ENCODE measurements at regions not wholly inside any gene's neighbourhood (a gene's known extent, or its start where the extent isn't known, plus 50 kb on each side); places are given as distances from the start of the nearest gene placed in this dataset.

DNA sequence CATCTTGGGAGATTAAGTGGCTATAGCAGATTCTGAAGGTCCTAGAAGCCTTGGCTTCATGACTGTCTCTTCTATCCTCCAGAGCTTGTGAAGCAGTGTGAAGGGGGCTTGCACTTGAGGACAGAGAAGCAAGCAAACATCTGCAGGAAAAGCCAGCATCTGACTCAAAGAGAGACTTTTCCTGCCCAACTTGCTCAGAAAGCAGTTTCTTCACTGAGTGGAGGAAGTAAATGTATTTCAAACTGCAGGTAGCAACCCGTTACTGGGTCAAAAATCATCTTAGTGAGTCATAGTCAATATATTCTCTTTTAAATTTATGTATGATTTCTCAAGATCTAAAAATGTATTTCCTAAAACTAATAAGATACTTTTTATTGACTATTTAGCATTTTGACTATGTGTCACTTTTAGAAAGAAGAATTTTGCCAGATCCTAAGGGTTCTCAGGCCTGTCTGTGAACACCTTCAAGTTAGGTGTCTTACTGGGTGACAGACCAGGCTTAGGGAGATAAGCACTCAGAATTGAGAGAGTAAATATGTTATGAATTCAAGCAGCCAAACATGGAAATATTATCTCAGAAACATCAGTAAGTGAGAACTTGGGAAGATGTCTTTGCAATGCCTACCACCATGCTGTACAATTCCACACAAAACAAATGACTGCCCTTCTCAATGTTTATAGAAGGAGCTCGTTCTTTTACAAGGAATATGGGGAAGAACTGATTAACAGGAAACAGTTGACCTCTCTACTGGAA lies 72.6 kb upstream of the DMAC1 start:
- TF ChIP-seq CTCF (IDR thresholded peaks at IDR 0.05), result no peak
- DNase-seq (ENCODE audit: low spot score), result no peak
- H3K4me3 ChIP-seq, result no peak overlapping the region
- no peak overlapping the region for H3K27ac ChIP-seq

DNA sequence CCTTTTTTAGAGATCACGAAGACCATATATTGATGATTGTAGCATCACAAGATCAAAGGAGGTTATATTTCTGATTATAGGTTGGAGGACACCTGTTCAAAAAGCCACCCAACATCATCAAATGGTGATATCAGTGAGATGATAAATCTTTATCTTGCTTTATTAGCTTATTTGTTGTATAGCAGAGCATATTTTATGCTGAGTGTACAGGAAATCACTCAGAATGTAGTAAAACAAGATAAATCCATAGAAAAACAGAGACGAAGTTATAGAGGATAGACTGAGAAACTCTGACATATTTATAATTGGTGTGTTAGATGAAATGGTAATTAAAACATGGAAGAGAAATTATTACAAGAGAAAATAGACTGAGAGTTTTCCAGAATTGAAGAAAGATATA lies 69.8 kb upstream of the DMAC1 start:
- H3K4me3 ChIP-seq, result no peak overlapping the region
- no peak for DNase-seq (ENCODE audit: low spot score)
- no peak overlapping the region for H3K27ac ChIP-seq
- TF ChIP-seq CTCF (IDR thresholded peaks at IDR 0.05), result no peak

DNA sequence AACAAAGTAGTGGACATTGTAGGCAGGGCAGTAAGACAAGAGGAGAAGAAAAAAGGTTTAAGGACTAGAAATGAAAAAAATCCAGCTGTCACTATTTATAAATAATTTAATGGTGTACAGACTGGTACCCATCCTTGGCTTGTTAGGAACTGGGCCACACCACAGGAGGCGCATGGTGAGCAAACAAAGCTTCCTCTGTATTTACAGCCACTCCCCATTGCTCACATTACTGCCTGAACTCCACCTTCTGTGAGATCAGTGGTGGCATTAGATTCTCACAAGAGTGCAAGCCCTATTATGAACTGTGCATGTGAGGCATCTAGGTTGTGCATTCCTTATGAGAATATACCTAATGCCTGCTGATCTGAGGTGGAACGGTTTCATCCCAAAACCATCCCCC lies 62.6 kb upstream of the DMAC1 start:
- TF ChIP-seq CTCF (IDR thresholded peaks at IDR 0.05), result no peak
- no peak overlapping the region for H3K4me3 ChIP-seq
- DNase-seq (ENCODE audit: low spot score), result no peak
- H3K27ac ChIP-seq, result no peak overlapping the region

GRCh38 chr9:7861086-7861485 lies 61.5 kb upstream of the DMAC1 start:
- no peak for TF ChIP-seq CTCF (IDR thresholded peaks at IDR 0.05)
- no peak for DNase-seq (ENCODE audit: low spot score)
- Histone ChIP-seq H3K27ac (no peak overlapping the region), H3K4me3 (no peak overlapping the region)

DNA sequence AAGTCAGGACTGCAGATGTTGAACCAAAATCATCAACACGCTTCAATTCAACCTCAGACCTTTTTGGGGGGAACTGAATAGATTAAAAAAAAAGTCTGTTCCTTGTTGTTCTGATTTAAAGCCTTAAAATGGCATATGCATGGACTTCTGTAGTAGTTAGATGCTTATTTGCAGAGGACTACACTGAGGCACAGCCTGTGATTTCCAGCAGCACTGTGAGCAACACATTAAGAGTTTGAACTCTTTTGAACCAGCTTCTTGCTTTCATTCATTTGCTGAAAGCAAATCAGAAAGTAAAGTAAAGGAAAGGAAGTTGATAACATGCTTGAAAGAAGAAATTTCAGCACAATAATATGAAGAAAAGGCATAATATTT lies 60.7 kb upstream of the DMAC1 start:
- no peak for TF ChIP-seq CTCF (IDR thresholded peaks at IDR 0.05)
- H3K27ac ChIP-seq, result no peak overlapping the region
- H3K4me3 ChIP-seq, result no peak overlapping the region
- DNase-seq (ENCODE audit: low spot score), result no peak

DNA sequence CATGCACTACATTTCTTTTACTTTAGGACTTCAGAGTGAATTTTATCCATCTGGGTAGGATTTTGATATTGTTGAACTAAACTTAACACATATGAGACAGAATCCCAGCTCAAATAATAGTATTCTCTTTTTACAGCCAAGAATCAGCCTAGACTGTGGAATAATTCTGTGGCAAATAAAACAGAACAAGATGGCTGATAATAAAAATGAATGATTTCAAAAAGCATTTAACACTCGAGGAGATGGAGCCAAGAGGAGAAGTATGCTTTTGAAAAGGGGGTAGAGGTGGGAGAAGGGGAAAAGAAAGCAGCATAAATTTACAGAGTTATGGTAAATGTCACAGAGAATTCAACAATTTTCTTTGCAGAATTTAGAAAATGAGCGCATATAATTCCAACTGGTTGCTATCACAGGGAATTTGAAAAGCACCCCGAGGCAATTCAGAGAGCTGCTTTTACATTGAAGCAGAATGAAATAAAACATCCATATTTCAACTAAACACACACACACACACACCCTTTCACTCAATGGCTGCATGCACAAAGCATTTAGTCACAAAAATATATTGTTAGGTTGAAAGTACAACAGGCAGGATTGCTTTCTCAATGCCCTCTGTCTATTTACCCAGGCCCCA lies 60.2 kb upstream of the DMAC1 start:
- TF ChIP-seq CTCF (IDR thresholded peaks at IDR 0.05), result no peak
- no peak for DNase-seq (ENCODE audit: low spot score)
- Histone ChIP-seq H3K4me3 (no peak overlapping the region), H3K27ac (no peak overlapping the region)

DNA sequence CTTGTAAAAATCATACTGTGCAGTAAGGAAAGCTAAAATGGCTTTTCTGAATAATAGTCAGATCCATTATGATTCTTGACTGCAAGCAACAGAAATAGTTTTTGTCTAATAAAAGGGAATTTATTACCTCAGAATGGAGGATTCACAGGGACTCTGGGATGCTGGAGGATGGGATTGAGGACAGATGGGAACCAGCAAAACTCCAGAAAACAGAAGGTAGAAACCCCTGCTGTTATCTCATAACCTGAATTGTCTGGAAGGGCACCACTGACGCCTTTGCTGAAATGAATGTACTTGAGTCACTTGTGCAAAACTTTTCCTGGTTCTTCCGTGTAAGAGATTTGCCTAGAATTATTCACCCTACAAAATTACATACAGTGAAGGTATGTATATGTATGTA lies 58.6 kb upstream of the DMAC1 start:
- no peak for DNase-seq (ENCODE audit: low spot score)
- no peak overlapping the region for H3K4me3 ChIP-seq
- no peak overlapping the region for H3K27ac ChIP-seq
- TF ChIP-seq CTCF (IDR thresholded peaks at IDR 0.05), result no peak

All from coronary artery (tissue), 2 donors.